K562 (cell line): ENCODE measurements at regions not wholly inside any gene's neighbourhood (a gene's known extent, or its start where the extent isn't known, plus 50 kb on each side); places are given as distances from the start of the nearest gene placed in this dataset.

Source experiments
- HDAC2 ChIP-seq: fragments of 450-650 bp; IDR thresholded peaks from 2 replicates; pipeline ENCODE4 v1.6.1; 2016; ENCODE audit warnings: mild to moderate bottlenecking
- HIVEP1 ChIP-seq: fragments of 250-450 bp; sonication (Bioruptor Pico); IDR thresholded peaks from 2 replicates; pipeline ENCODE4 v1.4.0; 2020; ENCODE audit warnings: mild to moderate bottlenecking
- NR3C1 ChIP-seq: sonication (generic); formaldehyde crosslinking; IDR thresholded peaks from 2 replicates; pipeline ENCODE4 v1.8.1; 2022; ENCODE audit warnings: missing genetic modification reagents
- ZNF57 ChIP-seq: fragments of 450-650 bp; formaldehyde crosslinking; IDR thresholded peaks from 2 replicates; pipeline ENCODE4 v1.4.0; 2020; ENCODE audit warnings: mild to moderate bottlenecking, moderate library complexity
- TF ChIP-seq, protein P1 (sequence below): fragments of 200-800 bp; sonication (Bioruptor generic); IDR thresholded peaks from 2 replicates; pipeline ENCODE4 v1.6.1; 2016; ENCODE audit warnings: missing genetic modification characterization, missing compliant biosample characterization
- TF ChIP-seq, protein P2 (sequence below): fragments of 150-350 bp; IDR thresholded peaks from 2 replicates; pipeline ENCODE4 v1.6.1; 2014; ENCODE audit warnings: low read depth, mild to moderate bottlenecking, low read length, borderline replicate concordance

DNA sequence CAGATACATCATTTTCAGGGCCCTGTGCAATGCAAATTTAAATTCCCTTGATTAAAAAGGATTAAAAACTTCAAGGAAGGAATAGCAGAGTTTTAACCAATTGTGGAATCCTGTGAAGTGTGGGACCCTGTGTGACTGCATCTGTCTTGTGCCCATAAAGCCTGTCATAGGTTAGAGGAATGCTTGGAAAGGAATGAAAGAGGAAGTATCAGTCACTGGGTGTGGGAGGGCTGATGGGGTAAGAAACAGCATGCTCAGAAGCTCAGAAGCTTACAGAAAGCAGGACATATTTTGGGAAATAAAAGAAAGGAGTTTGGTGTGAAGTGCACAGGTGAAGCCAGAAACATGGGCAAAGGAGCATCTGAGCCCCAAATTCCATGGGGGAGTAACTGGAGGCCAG is 150.8 kb upstream of the ETV3 start (continued):
- TF ChIP-seq, protein P1, sequence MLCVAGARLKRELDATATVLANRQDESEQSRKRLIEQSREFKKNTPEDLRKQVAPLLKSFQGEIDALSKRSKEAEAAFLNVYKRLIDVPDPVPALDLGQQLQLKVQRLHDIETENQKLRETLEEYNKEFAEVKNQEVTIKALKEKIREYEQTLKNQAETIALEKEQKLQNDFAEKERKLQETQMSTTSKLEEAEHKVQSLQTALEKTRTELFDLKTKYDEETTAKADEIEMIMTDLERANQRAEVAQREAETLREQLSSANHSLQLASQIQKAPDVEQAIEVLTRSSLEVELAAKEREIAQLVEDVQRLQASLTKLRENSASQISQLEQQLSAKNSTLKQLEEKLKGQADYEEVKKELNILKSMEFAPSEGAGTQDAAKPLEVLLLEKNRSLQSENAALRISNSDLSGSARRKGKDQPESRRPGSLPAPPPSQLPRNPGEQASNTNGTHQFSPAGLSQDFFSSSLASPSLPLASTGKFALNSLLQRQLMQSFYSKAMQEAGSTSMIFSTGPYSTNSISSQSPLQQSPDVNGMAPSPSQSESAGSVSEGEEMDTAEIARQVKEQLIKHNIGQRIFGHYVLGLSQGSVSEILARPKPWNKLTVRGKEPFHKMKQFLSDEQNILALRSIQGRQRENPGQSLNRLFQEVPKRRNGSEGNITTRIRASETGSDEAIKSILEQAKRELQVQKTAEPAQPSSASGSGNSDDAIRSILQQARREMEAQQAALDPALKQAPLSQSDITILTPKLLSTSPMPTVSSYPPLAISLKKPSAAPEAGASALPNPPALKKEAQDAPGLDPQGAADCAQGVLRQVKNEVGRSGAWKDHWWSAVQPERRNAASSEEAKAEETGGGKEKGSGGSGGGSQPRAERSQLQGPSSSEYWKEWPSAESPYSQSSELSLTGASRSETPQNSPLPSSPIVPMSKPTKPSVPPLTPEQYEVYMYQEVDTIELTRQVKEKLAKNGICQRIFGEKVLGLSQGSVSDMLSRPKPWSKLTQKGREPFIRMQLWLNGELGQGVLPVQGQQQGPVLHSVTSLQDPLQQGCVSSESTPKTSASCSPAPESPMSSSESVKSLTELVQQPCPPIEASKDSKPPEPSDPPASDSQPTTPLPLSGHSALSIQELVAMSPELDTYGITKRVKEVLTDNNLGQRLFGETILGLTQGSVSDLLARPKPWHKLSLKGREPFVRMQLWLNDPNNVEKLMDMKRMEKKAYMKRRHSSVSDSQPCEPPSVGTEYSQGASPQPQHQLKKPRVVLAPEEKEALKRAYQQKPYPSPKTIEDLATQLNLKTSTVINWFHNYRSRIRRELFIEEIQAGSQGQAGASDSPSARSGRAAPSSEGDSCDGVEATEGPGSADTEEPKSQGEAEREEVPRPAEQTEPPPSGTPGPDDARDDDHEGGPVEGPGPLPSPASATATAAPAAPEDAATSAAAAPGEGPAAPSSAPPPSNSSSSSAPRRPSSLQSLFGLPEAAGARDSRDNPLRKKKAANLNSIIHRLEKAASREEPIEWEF (CRISPR knock-in tag) = no peak
- TF ChIP-seq NR3C1 (no peak), HDAC2 (no peak), HIVEP1 (no peak), ZNF57 (CRISPR knock-in tag) (no peak)
- TF ChIP-seq, protein P2, sequence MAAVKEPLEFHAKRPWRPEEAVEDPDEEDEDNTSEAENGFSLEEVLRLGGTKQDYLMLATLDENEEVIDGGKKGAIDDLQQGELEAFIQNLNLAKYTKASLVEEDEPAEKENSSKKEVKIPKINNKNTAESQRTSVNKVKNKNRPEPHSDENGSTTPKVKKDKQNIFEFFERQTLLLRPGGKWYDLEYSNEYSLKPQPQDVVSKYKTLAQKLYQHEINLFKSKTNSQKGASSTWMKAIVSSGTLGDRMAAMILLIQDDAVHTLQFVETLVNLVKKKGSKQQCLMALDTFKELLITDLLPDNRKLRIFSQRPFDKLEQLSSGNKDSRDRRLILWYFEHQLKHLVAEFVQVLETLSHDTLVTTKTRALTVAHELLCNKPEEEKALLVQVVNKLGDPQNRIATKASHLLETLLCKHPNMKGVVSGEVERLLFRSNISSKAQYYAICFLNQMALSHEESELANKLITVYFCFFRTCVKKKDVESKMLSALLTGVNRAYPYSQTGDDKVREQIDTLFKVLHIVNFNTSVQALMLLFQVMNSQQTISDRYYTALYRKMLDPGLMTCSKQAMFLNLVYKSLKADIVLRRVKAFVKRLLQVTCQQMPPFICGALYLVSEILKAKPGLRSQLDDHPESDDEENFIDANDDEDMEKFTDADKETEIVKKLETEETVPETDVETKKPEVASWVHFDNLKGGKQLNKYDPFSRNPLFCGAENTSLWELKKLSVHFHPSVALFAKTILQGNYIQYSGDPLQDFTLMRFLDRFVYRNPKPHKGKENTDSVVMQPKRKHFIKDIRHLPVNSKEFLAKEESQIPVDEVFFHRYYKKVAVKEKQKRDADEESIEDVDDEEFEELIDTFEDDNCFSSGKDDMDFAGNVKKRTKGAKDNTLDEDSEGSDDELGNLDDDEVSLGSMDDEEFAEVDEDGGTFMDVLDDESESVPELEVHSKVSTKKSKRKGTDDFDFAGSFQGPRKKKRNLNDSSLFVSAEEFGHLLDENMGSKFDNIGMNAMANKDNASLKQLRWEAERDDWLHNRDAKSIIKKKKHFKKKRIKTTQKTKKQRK = no peak
- TF ChIP-seq, all 486 proteins: peak for 0
